NCI-H446 treated with DMSO at 0.1 percent for 48 hours (cell line): ENCODE measurements at regions not wholly inside any gene's neighbourhood (a gene's known extent, or its start where the extent isn't known, plus 50 kb on each side); places are given as distances from the start of the nearest gene placed in this dataset.

Experiments used
- DNase-seq: peaks from one replicate; lab custom pipeline; 2025; lab: John Stamatoyannopoulos, UW

DNA sequence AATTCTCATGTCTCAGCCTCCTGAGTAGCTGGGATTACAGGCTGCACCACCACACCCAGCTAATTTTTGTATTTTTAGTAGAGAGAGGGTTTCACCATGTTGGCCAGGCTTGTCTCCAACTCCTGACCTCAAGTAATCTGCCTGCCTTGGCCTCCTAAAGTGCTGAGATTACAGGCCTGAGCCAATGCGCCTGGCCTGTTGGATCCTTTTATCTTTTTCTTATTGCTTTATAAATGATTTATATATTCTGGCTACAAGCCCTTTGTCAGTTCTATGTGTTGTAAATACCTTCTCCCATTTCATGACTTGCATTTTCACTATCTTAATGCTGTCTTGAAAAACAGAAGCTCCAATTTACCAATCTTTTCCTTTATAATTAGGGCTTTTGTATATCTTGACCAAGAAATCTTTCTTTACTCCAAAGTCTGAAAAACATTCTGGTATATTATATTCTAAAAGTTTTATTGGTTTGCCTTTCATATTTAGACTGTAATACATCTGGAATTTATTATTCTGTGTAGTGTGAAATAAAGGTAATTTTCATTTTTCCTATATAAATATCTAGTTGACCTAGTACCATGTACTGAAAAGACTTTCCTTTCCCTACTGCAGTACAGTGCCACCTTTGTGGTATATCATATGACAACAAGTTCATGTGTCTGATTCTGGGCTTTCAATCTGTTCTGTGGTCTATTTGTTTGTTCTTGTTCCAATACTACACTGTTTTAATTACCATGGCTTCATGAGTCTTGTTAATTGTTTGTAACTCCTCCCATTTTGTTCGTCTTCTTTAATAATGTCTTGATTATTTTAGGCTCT is 52.9 kb upstream of the RNU6-1 start:
- DNase-seq = no peak

DNA sequence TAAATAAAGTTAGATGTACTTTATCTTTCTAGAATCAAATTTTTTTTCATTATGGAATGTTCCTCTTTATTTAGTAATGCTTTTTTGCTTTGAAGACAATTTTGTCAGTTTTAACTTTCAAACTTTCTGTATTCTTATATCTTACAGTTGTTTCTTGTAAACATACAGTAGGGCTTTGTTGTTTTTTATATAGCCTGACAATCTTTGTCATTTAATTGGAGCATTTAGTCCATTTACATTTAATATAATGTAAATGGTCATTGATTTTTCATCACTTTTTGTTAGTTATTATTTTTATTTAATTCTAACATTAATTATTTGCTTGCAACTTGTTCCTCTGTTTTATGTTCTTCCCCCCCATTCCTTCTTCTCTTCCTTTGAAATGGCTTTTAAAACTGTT is 55.4 kb upstream of the RNU6-1 start:
- no peak for DNase-seq

DNA sequence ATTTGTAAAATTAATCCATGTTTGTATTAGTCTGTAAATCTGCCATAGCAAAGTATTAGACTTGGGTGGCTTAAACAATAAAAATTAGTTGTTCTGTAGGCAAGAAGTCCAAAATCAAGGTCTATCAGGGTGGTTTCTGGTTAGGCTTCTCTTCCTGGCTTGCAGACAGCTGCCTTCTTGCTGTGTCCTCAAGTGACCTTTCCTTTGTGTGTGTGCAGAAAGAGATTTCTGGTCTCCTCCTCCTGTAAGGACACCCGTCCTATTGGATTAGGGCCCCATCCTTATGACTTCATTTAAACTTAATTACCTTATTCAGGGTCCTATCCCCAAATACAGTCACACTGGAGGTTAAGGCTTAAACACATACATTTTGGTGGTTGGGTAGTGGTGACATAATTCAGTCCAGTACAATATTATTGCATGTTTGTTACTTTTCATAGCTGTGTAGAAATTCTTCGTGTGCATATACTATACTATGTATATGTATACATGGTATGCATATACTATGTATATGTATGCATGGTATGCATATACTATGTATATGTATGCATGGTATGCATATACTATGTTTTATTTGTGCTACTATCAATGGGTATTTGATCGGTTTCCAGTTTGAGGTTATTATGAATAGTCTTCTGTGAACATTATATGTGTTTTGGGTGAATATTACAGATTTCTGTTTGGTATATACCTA is 57.9 kb upstream of the RNU6-1 start:
- DNase-seq = no peak

DNA sequence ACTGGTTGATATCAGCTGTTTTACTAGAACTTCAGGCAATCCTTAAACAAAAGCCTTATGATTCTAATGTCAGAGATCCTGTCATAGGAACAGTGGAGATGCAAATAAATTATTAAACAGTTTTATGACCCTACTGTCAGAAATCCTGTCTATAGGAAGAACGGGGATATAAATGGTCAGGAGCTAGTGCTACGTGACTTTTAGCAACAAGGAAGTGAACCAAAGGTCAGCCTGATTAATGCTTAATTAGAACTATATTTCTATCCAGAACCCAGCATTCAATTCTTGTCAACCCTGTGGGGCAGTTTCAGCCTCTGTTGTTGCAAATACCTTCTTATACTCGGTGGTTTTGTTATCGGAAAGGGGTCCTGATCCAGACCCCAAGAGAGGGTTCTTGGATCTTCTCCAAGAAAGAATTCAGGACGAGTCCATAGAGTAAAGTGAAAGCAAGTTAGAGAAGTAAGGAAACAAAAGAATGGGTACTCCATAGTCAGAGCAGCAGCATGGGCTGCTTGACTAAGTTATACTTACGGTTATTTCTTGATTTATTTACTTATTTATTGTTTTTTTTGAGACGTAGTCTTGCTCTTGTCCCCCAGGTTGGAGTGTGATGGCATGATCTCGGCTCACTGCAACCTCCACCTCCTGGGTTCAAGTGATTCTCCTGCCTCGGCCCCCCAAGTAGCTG is 59.9 kb upstream of the RNU6-1 start:
- DNase-seq = no peak

DNA sequence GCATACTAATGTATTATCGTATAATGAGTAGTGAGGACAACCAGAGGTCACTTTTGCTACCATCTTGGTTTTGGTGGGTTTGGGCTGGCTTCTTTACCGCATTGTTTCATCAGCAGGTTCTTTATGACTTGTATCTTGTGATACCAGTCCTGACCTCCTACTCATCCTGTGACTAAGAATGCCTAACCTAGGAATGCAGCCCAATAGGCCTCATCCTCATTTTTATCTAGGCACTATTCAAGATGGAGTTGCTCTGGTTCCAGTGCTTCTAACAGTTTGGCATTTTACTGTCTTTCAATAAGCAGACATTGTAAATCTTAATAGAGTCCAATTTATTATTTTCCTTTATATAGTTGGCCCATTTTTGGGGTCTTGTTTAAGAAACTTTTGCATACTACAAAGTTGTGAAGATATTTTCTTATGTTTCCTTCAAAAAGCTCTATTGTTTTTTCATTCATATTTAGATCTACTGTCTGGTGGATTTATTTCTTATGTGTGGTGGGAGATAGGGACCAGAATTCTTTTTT is 60.8 kb upstream of the RNU6-1 start:
- DNase-seq = no peak

DNA sequence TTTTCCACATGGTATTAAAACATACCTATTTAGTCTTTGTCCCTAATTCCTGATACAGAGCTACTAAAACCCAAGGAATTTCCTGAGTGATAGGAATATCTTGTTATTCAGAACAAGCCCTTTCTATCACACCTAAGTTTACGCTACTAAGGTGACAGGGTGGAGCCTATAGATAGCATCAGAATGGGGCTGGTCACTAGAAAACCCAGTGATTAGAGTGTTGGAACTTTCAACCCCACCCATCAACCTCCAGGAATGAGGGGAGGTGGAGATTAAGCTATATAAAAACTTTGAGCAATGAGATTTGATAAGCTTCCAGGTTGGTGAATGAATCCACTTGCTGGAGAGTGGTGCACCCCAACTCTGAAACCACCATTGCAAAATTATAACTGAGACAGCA is 62.1 kb upstream of the RNU6-1 start:
- no peak for DNase-seq

DNA sequence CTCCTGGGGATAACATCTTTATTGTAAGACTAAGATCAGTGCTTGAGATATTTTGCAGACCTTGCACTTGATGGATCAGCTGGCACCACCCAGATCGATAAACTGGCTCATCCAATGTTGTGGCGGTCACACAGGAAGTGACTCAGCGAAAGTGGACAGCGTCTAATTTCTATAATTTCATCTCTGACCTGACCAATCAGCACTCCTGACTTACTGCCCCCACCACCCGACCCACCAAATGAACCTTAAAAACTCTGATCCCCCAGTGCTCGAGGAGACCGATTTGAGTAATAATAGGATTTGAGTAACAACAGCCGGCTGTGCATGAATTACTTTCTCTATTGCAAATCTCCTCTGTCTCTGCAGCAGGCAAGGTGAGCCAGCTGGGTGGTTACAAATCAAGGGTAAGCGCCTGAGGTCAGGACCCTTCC is 62.7 kb upstream of the RNU6-1 start:
- no peak for DNase-seq

DNA sequence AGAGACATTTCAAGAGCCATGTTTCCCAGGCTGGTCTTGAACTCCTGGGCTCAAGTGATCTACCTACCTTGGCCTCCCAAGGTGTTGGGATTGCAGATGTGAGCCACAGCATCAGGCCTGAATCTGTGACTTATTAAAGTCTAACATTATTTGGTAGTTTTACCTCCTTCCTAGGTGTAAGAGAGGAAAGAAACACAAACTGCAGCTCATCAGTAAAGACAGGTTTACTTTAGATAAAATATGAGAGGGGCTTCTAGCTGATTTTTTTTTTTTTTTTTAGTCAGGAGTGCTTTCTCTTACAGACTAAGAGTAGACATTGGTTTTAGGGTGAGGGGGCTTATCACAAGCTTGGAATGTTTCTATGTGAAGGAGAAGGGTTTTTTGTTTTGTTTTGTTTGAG is 63.9 kb upstream of the RNU6-1 start:
- DNase-seq = no peak

DNA sequence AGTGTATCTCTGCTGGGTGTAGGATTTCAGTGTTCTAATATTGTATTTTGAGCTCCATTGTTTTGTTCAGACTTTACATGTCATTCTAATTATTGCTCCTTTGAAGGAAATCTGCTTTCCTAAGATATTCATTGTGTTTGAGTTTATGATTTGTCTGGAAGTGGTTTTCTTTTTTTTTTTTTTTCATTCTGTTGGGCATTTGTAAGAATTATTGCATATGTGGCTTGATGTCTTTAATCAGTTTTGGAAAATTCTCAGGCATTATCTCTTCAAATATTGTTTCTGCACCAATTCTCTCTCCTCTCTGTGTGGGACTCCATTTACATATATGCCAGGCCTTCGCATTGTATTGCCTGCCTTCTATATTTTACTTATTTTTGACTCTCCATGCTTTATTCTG is 65.8 kb upstream of the RNU6-1 start:
- no peak for DNase-seq

DNA sequence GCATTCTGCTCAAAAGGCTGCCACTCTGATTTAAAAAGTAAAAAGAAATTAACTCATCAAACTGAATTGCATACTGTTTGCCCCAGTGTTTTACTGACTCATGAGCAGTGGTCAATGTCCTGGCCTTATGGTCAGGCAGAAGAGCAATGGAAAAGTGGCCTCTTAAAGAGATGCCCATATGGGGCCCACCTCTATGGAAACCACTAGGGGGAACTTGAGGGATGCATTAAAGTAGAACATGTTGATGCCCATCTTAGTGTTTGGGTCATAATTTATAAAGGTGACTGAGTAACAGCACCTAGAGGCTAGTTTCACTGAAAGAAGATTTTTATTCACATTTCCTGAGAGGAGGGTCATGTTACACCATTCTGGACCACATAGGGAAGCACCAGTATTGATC is 66.5 kb upstream of the RNU6-1 start:
- DNase-seq = no peak

DNA sequence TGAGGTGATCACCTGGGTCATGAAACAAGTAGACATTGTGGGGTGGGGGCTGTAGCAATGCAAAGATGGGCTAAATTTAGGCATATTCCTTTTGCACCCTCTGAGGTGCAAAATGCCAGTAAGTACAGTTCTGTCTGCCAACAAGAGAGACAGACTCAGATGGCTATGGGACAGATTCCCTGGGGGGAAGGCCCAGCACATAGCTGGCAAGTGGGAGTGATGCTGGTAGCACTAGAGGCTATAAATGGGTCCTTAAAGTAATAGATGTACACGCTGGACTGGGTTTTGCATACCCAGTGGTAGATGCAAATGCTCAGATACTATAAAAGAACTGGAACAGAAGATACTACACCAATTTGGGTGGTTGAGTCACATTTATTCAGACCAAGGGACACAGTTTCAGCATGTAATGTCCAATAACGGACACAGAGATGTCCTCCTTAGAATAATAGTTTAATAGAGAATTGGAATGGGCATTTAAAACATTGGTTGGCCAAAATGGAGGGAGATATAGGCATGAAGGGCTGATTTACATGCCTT is 67.4 kb upstream of the RNU6-1 start:
- no peak for DNase-seq

DNA sequence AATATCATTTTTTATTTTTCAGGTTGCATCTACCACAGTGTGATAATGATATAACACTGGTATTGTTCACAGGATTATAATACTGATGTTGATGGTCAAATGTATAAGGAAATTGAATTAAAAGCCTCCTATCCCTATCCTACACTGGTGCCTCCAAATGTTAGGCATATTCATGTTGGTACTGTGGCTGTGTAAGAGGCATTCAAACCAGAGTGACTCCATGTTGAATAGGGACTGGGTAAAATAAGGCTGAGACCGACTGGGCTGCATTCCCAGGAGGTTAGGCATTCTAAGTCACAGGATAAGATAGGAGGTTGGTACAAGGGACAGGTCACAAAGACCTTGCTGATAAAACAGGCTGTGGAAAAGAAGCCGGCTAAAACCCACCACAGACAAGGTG is 68.9 kb upstream of the RNU6-1 start:
- DNase-seq = no peak

DNA sequence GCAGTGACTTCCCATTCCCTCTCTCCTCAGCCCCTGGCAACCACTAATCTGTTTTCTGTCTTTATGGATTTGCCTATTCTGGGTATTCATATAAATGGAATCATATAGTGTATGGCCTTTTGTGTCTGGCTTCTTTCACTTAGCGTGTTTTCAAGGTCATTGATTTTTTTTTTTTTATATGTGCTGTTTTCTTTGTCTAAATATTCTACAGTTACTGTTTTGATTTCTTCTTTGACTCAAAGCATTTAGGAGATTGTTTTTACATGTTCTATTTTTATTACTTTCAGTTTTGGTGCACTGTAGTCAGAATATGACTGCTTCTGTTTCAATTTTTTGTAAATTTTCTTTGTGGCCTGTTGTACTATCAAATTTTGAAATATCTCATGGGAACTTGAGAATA is 71.9 kb upstream of the RNU6-1 start:
- DNase-seq = no peak

DNA sequence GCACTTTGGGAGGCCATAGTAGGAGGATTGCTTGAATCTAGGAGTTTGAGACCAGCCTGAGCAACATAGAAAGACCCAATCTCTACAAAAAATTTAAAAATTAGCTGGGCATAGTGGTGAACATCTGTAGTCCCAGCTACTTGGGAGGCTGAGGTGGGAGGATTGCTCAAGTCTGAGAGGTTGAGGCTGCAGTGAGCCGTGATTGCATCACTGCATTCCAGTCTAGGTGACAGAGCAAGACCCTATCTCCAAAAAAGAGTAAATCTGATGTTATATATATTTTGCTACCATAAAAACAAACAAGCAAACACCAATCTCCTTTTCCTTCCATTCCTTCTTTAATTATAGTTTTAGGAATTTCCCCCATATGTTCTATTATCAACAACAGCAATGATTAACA is 74.2 kb upstream of the RNU6-1 start:
- DNase-seq = no peak

DNA sequence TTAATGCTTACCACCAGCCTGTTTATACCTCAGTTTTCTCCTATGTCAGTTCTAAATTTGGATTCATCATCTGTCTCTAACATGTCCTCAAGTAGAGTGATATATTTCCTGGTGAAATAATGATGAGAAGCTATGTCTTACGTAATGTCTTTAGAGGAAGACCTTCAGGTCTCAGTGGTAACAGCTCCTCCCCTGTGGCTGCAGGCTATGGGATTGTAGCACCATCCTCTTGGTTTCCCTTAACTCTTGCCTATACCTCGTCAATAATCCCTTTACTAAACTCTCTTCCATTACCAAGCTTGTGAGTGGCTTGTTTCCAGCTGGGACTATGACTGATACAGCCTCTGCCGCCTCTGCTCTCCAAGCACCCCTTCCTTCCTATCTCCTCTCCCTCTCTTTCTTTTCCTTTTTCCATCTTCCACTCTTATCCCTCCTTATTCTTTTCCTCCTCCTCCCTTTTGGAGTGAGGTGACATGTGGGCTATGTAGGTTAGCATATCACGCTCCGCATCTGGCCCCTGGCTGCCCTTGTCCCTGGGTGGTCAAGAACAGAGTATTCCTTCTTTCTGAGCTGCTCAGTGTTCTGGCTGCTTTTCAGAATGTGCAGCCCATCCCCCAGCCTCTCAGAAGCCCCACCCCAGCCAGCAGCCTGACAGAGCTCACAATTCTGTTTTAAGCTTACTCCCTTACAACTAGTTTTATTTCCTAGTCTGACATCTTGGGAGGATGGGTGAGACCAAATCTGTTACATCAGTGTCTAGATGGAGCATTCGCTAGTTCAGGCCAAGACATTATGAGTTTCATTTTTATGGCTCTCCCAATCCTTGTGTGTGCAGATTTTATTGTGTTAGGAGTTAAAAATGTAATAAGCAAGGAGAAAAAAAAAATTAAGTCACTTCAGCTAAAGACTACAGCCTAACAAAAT is 75.0 kb upstream of the RNU6-1 start:
- peak; percentile 59 for DNase-seq

DNA sequence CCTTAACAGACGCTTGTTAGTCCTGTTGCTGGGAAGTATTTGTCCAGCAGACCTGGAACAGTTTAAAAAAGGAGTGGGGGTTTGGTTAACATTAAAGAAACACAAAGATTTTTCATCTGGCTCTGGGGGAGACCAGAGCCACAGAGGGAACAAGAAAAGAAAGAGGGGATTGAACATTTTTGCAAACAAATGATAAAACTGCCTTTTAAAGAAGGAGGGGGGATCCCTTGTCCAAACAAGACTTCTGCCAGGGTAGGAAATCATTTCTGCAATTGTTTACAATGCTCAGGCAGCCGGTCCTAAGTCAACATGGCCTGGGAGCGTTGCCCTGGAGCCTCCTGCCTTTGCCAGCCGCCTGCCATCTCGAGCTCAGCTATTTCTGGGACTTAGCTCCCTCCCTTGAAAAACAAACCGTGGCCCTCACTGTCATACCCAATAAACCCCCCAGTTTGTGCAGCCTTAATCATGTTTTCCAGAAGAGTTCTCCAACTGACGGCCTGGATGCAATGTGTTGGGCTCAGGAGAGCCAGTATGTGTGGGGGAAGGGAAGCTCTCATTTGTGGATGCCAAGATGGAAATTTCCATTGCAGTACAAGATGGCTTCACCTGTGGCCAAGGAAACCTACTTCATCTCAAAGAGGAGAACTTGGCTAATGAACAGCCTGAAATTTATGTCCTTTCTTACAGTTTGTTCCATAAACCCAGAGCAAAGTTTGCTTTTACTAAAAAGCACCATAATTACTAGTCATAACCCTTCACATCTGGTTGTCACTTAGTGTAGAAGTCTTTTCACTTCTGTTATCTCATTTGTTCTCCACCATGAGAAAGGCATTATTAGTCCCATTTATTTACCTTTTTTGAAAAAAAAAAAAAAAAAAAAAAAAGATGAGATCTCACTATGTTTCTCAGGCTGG is 75.9 kb upstream of the RNU6-1 start:
- DNase-seq = peak; percentile 83

DNA sequence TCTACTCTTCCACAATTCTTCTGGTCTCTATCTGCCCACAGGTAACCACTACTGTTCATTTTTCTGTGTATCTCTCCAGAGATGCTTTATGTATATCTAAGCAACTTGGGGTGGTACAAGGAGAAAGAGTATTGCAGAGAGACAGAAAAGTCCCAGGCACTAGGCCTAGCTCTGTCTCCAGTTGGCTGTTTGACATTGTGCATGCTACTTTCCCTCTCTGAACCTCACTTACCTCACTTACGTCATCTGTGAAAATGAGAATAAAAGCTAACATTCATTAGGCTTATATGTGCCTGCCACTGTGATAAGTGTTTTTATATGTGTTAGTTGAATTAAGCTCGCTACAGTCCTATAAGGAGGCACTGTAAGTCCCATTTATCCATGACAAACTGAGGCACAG is 76.7 kb upstream of the RNU6-1 start:
- no peak for DNase-seq

DNA sequence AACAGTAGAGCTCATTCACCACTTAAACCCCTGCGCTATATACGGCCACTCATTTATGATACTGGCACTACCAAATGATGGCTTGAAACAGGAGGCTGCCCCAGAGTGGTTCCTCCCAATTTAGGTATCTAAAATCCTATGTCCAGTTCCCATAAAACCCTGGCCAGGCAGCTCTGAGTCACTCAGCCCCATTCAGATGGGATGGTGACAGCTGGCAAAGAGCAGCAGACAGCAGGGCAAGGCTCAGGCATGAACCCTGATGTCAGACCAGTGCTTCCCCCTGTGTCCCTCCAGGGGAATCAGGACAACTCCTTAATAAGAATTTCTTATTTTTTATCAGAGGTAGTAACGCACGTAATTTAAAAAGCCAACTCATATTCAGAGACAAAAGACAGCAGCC is 77.2 kb upstream of the RNU6-1 start:
- DNase-seq = peak; percentile 48

DNA sequence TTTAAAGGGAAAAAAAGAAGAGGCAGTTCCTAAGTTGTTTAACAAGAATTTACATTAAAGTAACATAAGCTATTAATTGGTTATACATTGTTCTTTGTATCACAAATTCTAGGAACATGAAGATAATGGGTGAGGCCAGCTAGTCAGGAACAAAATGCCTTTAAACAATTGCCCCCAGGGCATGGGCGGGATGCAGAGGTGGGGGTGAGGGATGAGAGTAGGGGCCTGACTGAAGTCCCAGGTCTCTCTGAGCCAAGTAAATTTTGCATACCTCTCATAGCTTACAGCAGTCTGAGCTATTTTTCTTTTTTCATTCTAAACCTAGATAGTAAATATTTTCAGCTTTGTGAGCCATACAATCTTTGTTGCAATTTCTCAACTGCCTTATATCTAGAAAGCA is 77.8 kb upstream of the RNU6-1 start:
- no peak for DNase-seq

DNA sequence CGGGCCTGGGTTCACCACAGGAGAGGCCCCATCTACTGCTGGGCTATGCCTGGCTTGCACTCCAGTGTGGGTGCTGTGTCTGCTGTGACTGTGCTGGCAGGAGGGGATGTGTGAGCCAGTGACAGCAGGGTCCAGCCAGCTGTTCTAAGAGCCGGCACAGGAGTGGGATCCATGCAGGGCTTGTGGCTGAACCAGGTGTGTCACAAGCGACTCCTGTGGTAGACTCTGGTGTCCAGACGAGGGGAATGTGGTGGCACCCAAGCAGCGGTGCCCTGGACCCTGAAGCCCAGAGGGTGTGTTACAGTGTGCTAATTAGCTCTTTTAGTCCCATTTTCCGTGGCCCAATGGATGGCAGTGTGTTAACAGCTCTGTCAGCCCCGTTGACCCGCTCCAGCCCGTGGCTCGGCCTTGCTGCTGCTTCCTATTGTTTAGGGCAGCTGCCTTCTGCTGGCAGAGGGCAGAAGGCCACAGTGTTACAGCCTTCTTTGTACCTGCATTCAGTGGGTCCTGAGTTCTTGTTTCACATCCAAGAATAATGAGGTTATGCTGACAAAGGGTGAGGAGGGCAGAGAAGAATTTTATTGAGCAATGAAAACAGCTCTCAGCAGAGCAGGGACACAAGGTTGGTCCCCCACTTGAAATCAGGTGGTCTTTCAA is 78.5 kb upstream of the RNU6-1 start:
- no peak for DNase-seq
